CD4-positive, alpha-beta T cell treated with Interleukin-1 beta for 1 hour (primary cell): ENCODE measurements at regions not wholly inside any gene's neighbourhood (a gene's known extent, or its start where the extent isn't known, plus 50 kb on each side); places are given as distances from the start of the nearest gene placed in this dataset.

ENCODE experiments used
- DNase-seq, 2 donors: peaks; one replicate each; pipeline ENCODE4 v3.0.0-alpha.2; 2020 to 2022

- no peak for DNase-seq
Observed at GRCh38 chr9:88799541-88800328, 191.5 kb upstream of the S1PR3 start.

- DNase-seq: no peak
Observed at GRCh38 chr9:88800329-88800682, 191.0 kb upstream of the S1PR3 start.

- DNase-seq: no peak
Observed at GRCh38 chr9:88801214-88801796, 190.0 kb upstream of the S1PR3 start.

- DNase-seq: no peak
Observed at GRCh38 chr9:88802533-88802932, 188.7 kb upstream of the S1PR3 start.

- no peak for DNase-seq
Observed at GRCh38 chr9:88803546-88804253, 187.6 kb upstream of the S1PR3 start.

GRCh38 chr9:88804254-88804596 is 187.0 kb upstream of the S1PR3 start:
- no peak for DNase-seq

GRCh38 chr9:88805217-88805943 is 185.9 kb upstream of the S1PR3 start:
- DNase-seq: no peak

GRCh38 chr9:88807426-88807825 is 183.8 kb upstream of the S1PR3 start:
- DNase-seq: no peak

- no peak for DNase-seq
Observed at GRCh38 chr9:88808019-88808656, 183.1 kb upstream of the S1PR3 start.

GRCh38 chr9:88808761-88809354 is 182.4 kb upstream of the S1PR3 start:
- DNase-seq: no peak

GRCh38 chr9:88809355-88810161 is 181.7 kb upstream of the S1PR3 start:
- DNase-seq: no peak

GRCh38 chr9:88810826-88811225 is 180.4 kb upstream of the S1PR3 start:
- DNase-seq: no peak

- DNase-seq: no peak
Observed at GRCh38 chr9:88811511-88811910, 179.8 kb upstream of the S1PR3 start.

- no peak for DNase-seq
Observed at GRCh38 chr9:88812938-88813637, 178.2 kb upstream of the S1PR3 start.

- DNase-seq: no peak
Observed at GRCh38 chr9:88813638-88814209, 177.5 kb upstream of the S1PR3 start.

GRCh38 chr9:88814577-88814976 is 176.7 kb upstream of the S1PR3 start:
- DNase-seq: no peak

GRCh38 chr9:88816141-88816540 is 175.1 kb upstream of the S1PR3 start:
- no peak for DNase-seq

- DNase-seq: no peak
Observed at GRCh38 chr9:88816591-88816990, 174.7 kb upstream of the S1PR3 start.

GRCh38 chr9:88817628-88818027 is 173.6 kb upstream of the S1PR3 start:
- no peak for DNase-seq

- no peak for DNase-seq
Observed at GRCh38 chr9:88818495-88819201, 172.6 kb upstream of the S1PR3 start.
